GM12878 (cell line): ENCODE measurements at regions not wholly inside any gene's neighbourhood (a gene's known extent, or its start where the extent isn't known, plus 50 kb on each side); places are given as distances from the start of the nearest gene placed in this dataset.

Experiments used
- ATAC-seq: fragments of 200-7000 bp; cut with Tn5 transposase; 3 replicates; pipeline ENCODE4 v1.9.1; 2020; ENCODE audit warnings: mild to moderate bottlenecking, moderate library complexity
- BruUV-seq: library from RNA; stranded (reverse); fragments of 400-500 nt; replicated peaks from 2 replicates; lab custom pipeline; 2021; lab: Mats Ljungman, UMichigan
- CTCF ChIA-PET: fragments of 300-600 bp; sonication (Branson Sonifier 250); formaldehyde crosslinking; extraction: SDS; loops from one replicate; lab custom pipeline; 2021; ENCODE audit warnings: inconsistent platforms; lab: Yijun Ruan, JAX
- POLR2A ChIA-PET: fragments of 350-600 bp; formaldehyde crosslinking; extraction: SDS; loops from one replicate; lab custom pipeline; 2021; ENCODE audit warnings: inconsistent platforms; lab: Charles Lee
- RAD21 ChIA-PET: fragments of 300-600 bp; sonication (Branson Sonifier 250); formaldehyde crosslinking; loops from one replicate; lab custom pipeline; 2023; ENCODE audit warnings: antibody characterized with exemption; ENCODE audit not compliant: unreplicated experiment; lab: Charles Lee
- SMC1A ChIA-PET: fragments of 300-600 bp; sonication (Branson Sonifier 250); formaldehyde crosslinking; loops from one replicate; lab custom pipeline; 2023; ENCODE audit not compliant: unreplicated experiment, uncharacterized antibody; lab: Charles Lee
- DNase-seq: peaks from one replicate; pipeline ENCODE4 v3.0.0-alpha.2; 2011; ENCODE audit warnings: low read depth, low spot score
- FAIRE-seq: peaks from 3 replicates; lab custom pipeline; 2011; peaks lifted over from hg19 to GRCh38; lab: Jason Lieb, UNC
- H2AFZ ChIP-seq: 2 replicates; pipeline ENCODE4 v1.6.0; 2011; ENCODE audit warnings: low read depth, low read length, control low read depth; ENCODE audit not compliant: control insufficient read depth
- H3K27ac ChIP-seq: 2 replicates; pipeline ENCODE4 v1.5.1; 2011; ENCODE audit warnings: control low read depth; ENCODE audit not compliant: control insufficient read depth, insufficient read depth
- H3K27me3 ChIP-seq, 2 experiments: replicated peaks in 1 of 2; 2 replicates each; pipeline versions ENCODE4 v1.6.0 to v1.6.1; 2011; ENCODE audit warnings: low read length in 1 of 2; ENCODE audit not compliant: control insufficient read depth in 2 of 2, insufficient read depth in 2 of 2
- H3K36me3 ChIP-seq, 2 experiments: 2 replicates each; pipeline ENCODE4 v1.5.1; 2011; ENCODE audit warnings: low read length in 1 of 2; ENCODE audit not compliant: control insufficient read depth in 2 of 2, insufficient read depth in 2 of 2
- H3K4me1 ChIP-seq: 2 replicates; pipeline ENCODE4 v1.6.1; 2011; ENCODE audit warnings: mild to moderate bottlenecking, low read length, moderate library complexity, mixed read lengths; ENCODE audit not compliant: control insufficient read depth, insufficient read depth
- H3K4me2 ChIP-seq: 2 replicates; pipeline ENCODE4 v1.6.0; 2011; ENCODE audit warnings: control low read depth; ENCODE audit not compliant: control insufficient read depth, insufficient read depth
- H3K4me3 ChIP-seq: fragments of 200-600 bp; sonication (generic); 2 replicates; pipeline ENCODE4 v1.5.1; 2016
- H3K79me2 ChIP-seq: 2 replicates; pipeline ENCODE4 v1.6.0; 2011; ENCODE audit warnings: low read length; ENCODE audit not compliant: control insufficient read depth, insufficient read depth
- H3K9ac ChIP-seq: 2 replicates; pipeline ENCODE4 v1.8.0; 2011; ENCODE audit warnings: low read length, control low read depth, mixed read lengths; ENCODE audit not compliant: control insufficient read depth, insufficient read depth
- H3K9me3 ChIP-seq: replicated peaks from 3 replicates; pipeline ENCODE4 v1.5.1; 2011; ENCODE audit warnings: mild to moderate bottlenecking, low read length; ENCODE audit not compliant: control insufficient read depth, insufficient read depth
- H4K20me1 ChIP-seq: 2 replicates; pipeline ENCODE4 v1.6.0; 2011; ENCODE audit not compliant: control insufficient read depth, insufficient read depth
- KAT2A ChIP-seq: conservative IDR thresholded peaks from 2 replicates; pipeline ENCODE4 v1.6.1; 2011; ENCODE audit warnings: low read depth, low read length; ENCODE audit not compliant: control insufficient read depth
- NR2C1 ChIP-seq: fragments of 450-650 bp; IDR thresholded peaks from 2 replicates; pipeline ENCODE4 v1.6.1; 2017; ENCODE audit warnings: antibody characterized with exemption, mild to moderate bottlenecking, moderate library complexity
- PML ChIP-seq: IDR thresholded peaks from 2 replicates; pipeline ENCODE4 v1.6.1; 2012; ENCODE audit warnings: low read length, inconsistent platforms
- ZBED1 ChIP-seq: IDR thresholded peaks from 2 replicates; pipeline ENCODE4 v1.6.1; 2016; ENCODE audit warnings: borderline replicate concordance
- WGBS: methylation state at CpG from one replicate; pipeline ENCODE4 v1.1.6; 2016; ENCODE audit warnings: low lambda C conversion rate; ENCODE audit not compliant: insufficient replicate concordance, insufficient coverage; ENCODE audit errors: missing lambda C conversion rate; 5-methylcytosine and 5-hydroxymethylcytosine counted together
- in situ Hi-C: fragments of 300-500 bp; cut with MboI; formaldehyde crosslinking; loops from 9 replicates; pipeline ENCODE4 v1.14.3; 2018; ENCODE audit warnings: mixed read lengths
- intact Hi-C: fragments of 100-400 bp; cut with micrococcal nuclease; formaldehyde crosslinking; loops from one replicate; pipeline ENCODE4 v1.14.2; 2022; ENCODE audit not compliant: unreplicated experiment
- TF ChIP-seq, protein P1 (sequence below): IDR thresholded peaks from 2 replicates; pipeline ENCODE4 v1.6.1; 2012; ENCODE audit warnings: low read depth, low read length, improper control_type of control experiment
- TF ChIP-seq, protein P2 (sequence below): fragments of 450-650 bp; formaldehyde crosslinking; IDR thresholded peaks from 2 replicates; pipeline ENCODE4 v1.4.0; 2020; ENCODE audit warnings: mild to moderate bottlenecking, moderate library complexity
- TF ChIP-seq, protein P3 (sequence below): fragments of 450-650 bp; IDR thresholded peaks from 2 replicates; pipeline ENCODE4 v1.6.1; 2014; ENCODE audit warnings: mild to moderate bottlenecking
- TF ChIP-seq, protein P4 (sequence below): IDR thresholded peaks from 2 replicates; pipeline ENCODE4 v1.6.1; 2012; ENCODE audit warnings: low read length, inconsistent platforms

DNA sequence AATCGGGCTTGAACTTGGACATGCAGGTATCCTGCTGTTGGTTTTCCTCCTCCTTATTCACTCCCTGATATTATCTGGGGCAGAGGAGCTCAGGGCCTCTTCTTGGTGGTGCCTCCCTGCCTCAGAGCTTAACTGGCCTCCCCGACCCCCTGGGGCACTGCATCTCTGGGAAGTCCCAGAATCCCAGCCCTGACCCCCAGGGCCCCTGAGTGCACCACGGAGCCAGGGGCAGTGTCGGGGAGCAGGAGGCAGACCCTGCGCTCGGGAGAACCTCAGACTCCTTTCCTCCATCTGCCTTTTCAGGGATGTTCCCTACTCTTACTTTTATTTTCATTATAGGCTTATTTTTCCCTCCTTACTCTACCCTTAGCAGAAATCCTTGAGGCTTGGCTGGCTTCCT is 537.0 kb downstream of the BRD1 start (continued):
- TF ChIP-seq, protein P1, sequence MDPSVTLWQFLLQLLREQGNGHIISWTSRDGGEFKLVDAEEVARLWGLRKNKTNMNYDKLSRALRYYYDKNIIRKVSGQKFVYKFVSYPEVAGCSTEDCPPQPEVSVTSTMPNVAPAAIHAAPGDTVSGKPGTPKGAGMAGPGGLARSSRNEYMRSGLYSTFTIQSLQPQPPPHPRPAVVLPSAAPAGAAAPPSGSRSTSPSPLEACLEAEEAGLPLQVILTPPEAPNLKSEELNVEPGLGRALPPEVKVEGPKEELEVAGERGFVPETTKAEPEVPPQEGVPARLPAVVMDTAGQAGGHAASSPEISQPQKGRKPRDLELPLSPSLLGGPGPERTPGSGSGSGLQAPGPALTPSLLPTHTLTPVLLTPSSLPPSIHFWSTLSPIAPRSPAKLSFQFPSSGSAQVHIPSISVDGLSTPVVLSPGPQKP = no peak
- TF ChIP-seq ZBED1 (no peak), PML (no peak), NR2C1 (no peak)

DNA sequence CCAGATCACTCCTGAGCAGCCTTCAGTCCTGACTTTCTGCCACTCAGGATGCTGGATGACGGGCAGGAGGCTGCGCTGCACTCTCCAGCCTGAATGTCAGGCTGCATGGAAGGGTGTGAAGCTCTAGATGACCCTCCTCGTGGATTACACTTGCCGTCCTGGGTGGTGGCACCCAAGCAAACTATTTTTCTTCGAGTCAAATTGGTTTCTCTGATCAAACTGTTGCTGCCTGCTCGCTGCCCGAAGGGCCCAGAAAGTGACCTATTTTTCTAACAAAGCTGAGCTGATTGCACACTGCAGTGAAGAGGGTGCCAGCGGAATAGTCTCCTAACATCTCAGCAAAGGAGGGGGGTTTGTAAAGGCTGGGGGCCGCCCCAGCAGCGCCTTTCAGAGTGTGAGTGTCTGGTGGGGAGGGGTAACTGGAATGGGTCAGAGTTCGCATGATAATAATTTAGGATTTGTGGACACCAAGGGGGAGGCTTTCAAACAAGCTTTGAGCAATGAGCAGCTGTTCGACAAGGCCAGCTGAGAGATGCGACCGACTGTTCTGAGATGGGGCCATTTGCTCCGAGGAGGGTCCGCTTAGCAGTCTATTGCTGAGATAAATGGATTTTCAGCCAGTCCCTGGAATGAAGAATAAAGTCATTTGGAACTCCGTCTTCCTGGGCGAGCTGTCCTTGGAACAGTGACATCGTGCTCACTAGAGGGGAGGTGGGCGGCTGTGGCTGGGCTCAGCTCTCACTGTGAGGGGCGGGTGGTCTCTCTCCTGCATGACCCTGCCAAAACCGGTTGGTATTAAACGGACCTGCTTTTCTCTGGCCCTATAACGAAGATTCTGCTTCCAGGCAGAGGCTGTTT is 537.6 kb downstream of the BRD1 start:
- Histone ChIP-seq H3K4me3 (no peak overlapping the region), H4K20me1 (no peaks in the 10 kb centered on the region), H3K27ac (no peak overlapping the region), H3K27me3 (no peaks in the 10 kb centered on the region), H3K79me2 (no peaks in the 10 kb centered on the region), H2AFZ (no peak overlapping the region), H3K4me1 (no peaks in the 10 kb centered on the region), H3K9ac (no peak overlapping the region), H3K4me2 (no peak overlapping the region), H3K36me3 (no peaks in the 10 kb centered on the region), H3K9me3 (no peaks in the 10 kb centered on the region; the same call in 2 of the 3 replicates)
- ChIA-PET SMC1A (no interaction called here), CTCF (no interaction called here), POLR2A (no interaction called here), RAD21 (no interaction called here)
- FAIRE-seq (no peak), DNase-seq (no peak), ATAC-seq (no peak)
- WGBS = 32% methylated on average over 24 of the region's 24 CpGs
- in situ Hi-C loops (no loop called here), intact Hi-C loops (no loop called here)
- TF ChIP-seq, protein P2, sequence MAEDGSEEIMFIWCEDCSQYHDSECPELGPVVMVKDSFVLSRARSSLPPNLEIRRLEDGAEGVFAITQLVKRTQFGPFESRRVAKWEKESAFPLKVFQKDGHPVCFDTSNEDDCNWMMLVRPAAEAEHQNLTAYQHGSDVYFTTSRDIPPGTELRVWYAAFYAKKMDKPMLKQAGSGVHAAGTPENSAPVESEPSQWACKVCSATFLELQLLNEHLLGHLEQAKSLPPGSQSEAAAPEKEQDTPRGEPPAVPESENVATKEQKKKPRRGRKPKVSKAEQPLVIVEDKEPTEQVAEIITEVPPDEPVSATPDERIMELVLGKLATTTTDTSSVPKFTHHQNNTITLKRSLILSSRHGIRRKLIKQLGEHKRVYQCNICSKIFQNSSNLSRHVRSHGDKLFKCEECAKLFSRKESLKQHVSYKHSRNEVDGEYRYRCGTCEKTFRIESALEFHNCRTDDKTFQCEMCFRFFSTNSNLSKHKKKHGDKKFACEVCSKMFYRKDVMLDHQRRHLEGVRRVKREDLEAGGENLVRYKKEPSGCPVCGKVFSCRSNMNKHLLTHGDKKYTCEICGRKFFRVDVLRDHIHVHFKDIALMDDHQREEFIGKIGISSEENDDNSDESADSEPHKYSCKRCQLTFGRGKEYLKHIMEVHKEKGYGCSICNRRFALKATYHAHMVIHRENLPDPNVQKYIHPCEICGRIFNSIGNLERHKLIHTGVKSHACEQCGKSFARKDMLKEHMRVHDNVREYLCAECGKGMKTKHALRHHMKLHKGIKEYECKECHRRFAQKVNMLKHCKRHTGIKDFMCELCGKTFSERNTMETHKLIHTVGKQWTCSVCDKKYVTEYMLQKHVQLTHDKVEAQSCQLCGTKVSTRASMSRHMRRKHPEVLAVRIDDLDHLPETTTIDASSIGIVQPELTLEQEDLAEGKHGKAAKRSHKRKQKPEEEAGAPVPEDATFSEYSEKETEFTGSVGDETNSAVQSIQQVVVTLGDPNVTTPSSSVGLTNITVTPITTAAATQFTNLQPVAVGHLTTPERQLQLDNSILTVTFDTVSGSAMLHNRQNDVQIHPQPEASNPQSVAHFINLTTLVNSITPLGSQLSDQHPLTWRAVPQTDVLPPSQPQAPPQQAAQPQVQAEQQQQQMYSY (CRISPR knock-in tag) = no peak
- TF ChIP-seq, protein P3, sequence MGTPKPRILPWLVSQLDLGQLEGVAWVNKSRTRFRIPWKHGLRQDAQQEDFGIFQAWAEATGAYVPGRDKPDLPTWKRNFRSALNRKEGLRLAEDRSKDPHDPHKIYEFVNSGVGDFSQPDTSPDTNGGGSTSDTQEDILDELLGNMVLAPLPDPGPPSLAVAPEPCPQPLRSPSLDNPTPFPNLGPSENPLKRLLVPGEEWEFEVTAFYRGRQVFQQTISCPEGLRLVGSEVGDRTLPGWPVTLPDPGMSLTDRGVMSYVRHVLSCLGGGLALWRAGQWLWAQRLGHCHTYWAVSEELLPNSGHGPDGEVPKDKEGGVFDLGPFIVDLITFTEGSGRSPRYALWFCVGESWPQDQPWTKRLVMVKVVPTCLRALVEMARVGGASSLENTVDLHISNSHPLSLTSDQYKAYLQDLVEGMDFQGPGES = no peak
- TF ChIP-seq KAT2A = no peak
- TF ChIP-seq, protein P4, sequence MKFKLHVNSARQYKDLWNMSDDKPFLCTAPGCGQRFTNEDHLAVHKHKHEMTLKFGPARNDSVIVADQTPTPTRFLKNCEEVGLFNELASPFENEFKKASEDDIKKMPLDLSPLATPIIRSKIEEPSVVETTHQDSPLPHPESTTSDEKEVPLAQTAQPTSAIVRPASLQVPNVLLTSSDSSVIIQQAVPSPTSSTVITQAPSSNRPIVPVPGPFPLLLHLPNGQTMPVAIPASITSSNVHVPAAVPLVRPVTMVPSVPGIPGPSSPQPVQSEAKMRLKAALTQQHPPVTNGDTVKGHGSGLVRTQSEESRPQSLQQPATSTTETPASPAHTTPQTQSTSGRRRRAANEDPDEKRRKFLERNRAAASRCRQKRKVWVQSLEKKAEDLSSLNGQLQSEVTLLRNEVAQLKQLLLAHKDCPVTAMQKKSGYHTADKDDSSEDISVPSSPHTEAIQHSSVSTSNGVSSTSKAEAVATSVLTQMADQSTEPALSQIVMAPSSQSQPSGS = no peak
- BruUV-seq = no TSS peak
